IMR-90 (cell line): ENCODE measurements at regions not wholly inside any gene's neighbourhood (a gene's known extent, or its start where the extent isn't known, plus 50 kb on each side); places are given as distances from the start of the nearest gene placed in this dataset.

ENCODE experiments used
- ATAC-seq: fragments of 200-7000 bp; cut with Tn5 transposase; 2 replicates; pipeline ENCODE4 v1.9.1; 2020; ENCODE audit warnings: low read depth, mild to moderate bottlenecking, moderate library complexity
- BruUV-seq: library from RNA; stranded (reverse); fragments of 400-500 nt; replicated peaks from 2 replicates; lab custom pipeline; 2021; lab: Mats Ljungman, UMichigan
- CTCF ChIA-PET: fragments of 300-600 bp; formaldehyde crosslinking; extraction: SDS; loops from one replicate; lab custom pipeline; 2021; ENCODE audit warnings: antibody characterized with exemption; lab: Yijun Ruan, JAX
- POLR2A ChIA-PET: fragments of 300-600 bp; sonication (Branson Sonifier 250); formaldehyde crosslinking; loops from one replicate; lab custom pipeline; 2022; ENCODE audit warnings: antibody characterized with exemption; ENCODE audit not compliant: unreplicated experiment; lab: Charles Lee
- DNase-seq: peaks from one replicate; pipeline ENCODE4 v3.0.0; 2013
- H2AFZ ChIP-seq: replicated peaks from 2 replicates; pipeline ENCODE3; 2013; ENCODE audit warnings: low read length, mild to moderate bottlenecking; ENCODE audit not compliant: poor library complexity
- H2AK5ac ChIP-seq: 2 replicates; pipeline ENCODE4 v1.6.1; 2013; ENCODE audit warnings: low read depth, low read length, inconsistent platforms
- H2AK9ac ChIP-seq: replicated peaks from 2 replicates; pipeline ENCODE3; 2013; ENCODE audit warnings: mild to moderate bottlenecking, low read depth, low read length, moderate library complexity; ENCODE audit not compliant: poor library complexity
- H2BK120ac ChIP-seq: 2 replicates; pipeline ENCODE4 v1.6.1; 2013; ENCODE audit warnings: low read depth, low read length, inconsistent platforms
- H2BK15ac ChIP-seq: 3 replicates; pipeline ENCODE4 v1.6.1; 2013; ENCODE audit warnings: low read depth, low read length, inconsistent platforms
- H2BK20ac ChIP-seq: 2 replicates; pipeline ENCODE4 v1.6.1; 2013; ENCODE audit warnings: low read depth, mild to moderate bottlenecking, inconsistent platforms, low read length, moderate library complexity
- H2BK5ac ChIP-seq: 2 replicates; pipeline ENCODE4 v1.6.1; 2013; ENCODE audit warnings: mild to moderate bottlenecking, low read depth, low read length, inconsistent platforms; ENCODE audit not compliant: poor library complexity, severe bottlenecking
- H3K14ac ChIP-seq: replicated peaks from 2 replicates; pipeline ENCODE4 v1.6.1; 2013; ENCODE audit warnings: low read depth, low read length, inconsistent platforms
- H3K18ac ChIP-seq: 2 replicates; pipeline ENCODE4 v1.6.1; 2013; ENCODE audit warnings: low read depth, low read length, control low read depth
- H3K23ac ChIP-seq: 2 replicates; pipeline ENCODE4 v1.6.1; 2013; ENCODE audit warnings: low read depth, low read length, inconsistent platforms
- H3K27ac ChIP-seq: 2 replicates; pipeline ENCODE4 v1.5.1; 2013; ENCODE audit warnings: mild to moderate bottlenecking, control low read depth, low read length; ENCODE audit not compliant: insufficient read depth
- H3K27me3 ChIP-seq: 2 replicates; pipeline ENCODE4 v1.6.1; 2013; ENCODE audit warnings: low read length; ENCODE audit not compliant: control insufficient read depth, insufficient read depth
- H3K36me3 ChIP-seq: 2 replicates; pipeline ENCODE4 v1.6.1; 2013; ENCODE audit warnings: low read length, mixed read lengths; ENCODE audit not compliant: control insufficient read depth, insufficient read depth
- H3K4ac ChIP-seq: 2 replicates; pipeline ENCODE4 v1.6.1; 2013; ENCODE audit warnings: low read depth, low read length, inconsistent platforms
- H3K4me1 ChIP-seq: 2 replicates; pipeline ENCODE4 v1.6.1; 2013; ENCODE audit warnings: low read length, mixed read lengths; ENCODE audit not compliant: control insufficient read depth, insufficient read depth
- H3K4me2 ChIP-seq: 2 replicates; pipeline ENCODE4 v1.6.1; 2013; ENCODE audit warnings: low read depth, mild to moderate bottlenecking, control low read depth, low read length, moderate library complexity
- H3K4me3 ChIP-seq: 2 replicates; pipeline ENCODE4 v1.5.1; 2013; ENCODE audit warnings: low read depth, mild to moderate bottlenecking, control low read depth, low read length, moderate library complexity; ENCODE audit not compliant: insufficient read depth
- H3K56ac ChIP-seq: 2 replicates; pipeline ENCODE4 v1.6.1; 2013; ENCODE audit warnings: low read length, inconsistent platforms; ENCODE audit not compliant: insufficient read depth; ENCODE audit errors: extremely low read depth
- H3K79me1 ChIP-seq, 2 experiments: 2 replicates each; pipeline ENCODE4 v1.6.1; 2013; ENCODE audit warnings: low read length in 2 of 2, inconsistent platforms in 1 of 2, low read depth in 1 of 2
- H3K9ac ChIP-seq: 2 replicates; pipeline ENCODE4 v1.6.1; 2013; ENCODE audit warnings: low read depth, low read length, control low read depth
- H3K9me1 ChIP-seq: 2 replicates; pipeline ENCODE4 v1.6.1; 2013; ENCODE audit warnings: low read length, inconsistent platforms; ENCODE audit not compliant: insufficient read depth
- H3K9me3 ChIP-seq: 2 replicates; pipeline ENCODE4 v1.6.1; 2013; ENCODE audit warnings: low read length; ENCODE audit not compliant: control insufficient read depth, insufficient read depth
- H4K20me1 ChIP-seq: 2 replicates; pipeline ENCODE4 v1.6.1; 2013; ENCODE audit warnings: low read length, inconsistent platforms; ENCODE audit not compliant: insufficient read depth
- H4K5ac ChIP-seq: 2 replicates; pipeline ENCODE4 v1.6.1; 2013; ENCODE audit warnings: mild to moderate bottlenecking, low read depth, low read length, control low read depth
- H4K8ac ChIP-seq, 2 experiments: 2 replicates each; pipeline ENCODE4 v1.6.1; 2013; ENCODE audit warnings: low read depth in 2 of 2, low read length in 2 of 2, control low read depth in 1 of 2, inconsistent platforms in 1 of 2
- H4K91ac ChIP-seq: 2 replicates; pipeline ENCODE4 v1.6.1; 2013; ENCODE audit warnings: low read depth, low read length, inconsistent platforms; ENCODE audit not compliant: insufficient read depth
- BHLHE40 ChIP-seq: fragments of 150-350 bp; IDR thresholded peaks from 2 replicates; pipeline ENCODE4 v1.6.1; 2016; ENCODE audit warnings: mild to moderate bottlenecking, low read depth, low read length
- CEBPB ChIP-seq: IDR thresholded peaks from 2 replicates; pipeline ENCODE4 v1.6.1; 2012; ENCODE audit warnings: low read depth, low read length, improper control_type of control experiment
- CHD1 ChIP-seq: IDR thresholded peaks from 2 replicates; pipeline ENCODE4 v1.6.1; 2012; ENCODE audit warnings: low read depth, low read length, improper control_type of control experiment
- ELK1 ChIP-seq: fragments of 150-350 bp; IDR thresholded peaks from 2 replicates; pipeline ENCODE4 v1.6.1; 2016; ENCODE audit warnings: low read depth, mild to moderate bottlenecking, low read length, moderate library complexity, borderline replicate concordance
- FOS ChIP-seq: fragments of 150-350 bp; IDR thresholded peaks from 2 replicates; pipeline ENCODE4 v1.6.1; 2016; ENCODE audit warnings: low read depth, low read length
- MAFK ChIP-seq: IDR thresholded peaks from 2 replicates; pipeline ENCODE4 v1.6.1; 2012; ENCODE audit warnings: low read depth, low read length, improper control_type of control experiment
- MAZ ChIP-seq: IDR thresholded peaks from 2 replicates; pipeline ENCODE4 v1.6.1; 2012; ENCODE audit warnings: low read depth, mild to moderate bottlenecking, low read length, improper control_type of control experiment, moderate library complexity, borderline replicate concordance
- MXI1 ChIP-seq: IDR thresholded peaks from 2 replicates; pipeline ENCODE4 v1.6.1; 2012; ENCODE audit warnings: low read depth, mild to moderate bottlenecking, low read length, moderate library complexity, borderline replicate concordance
- POLR2A ChIP-seq: IDR thresholded peaks from 2 replicates; pipeline ENCODE4 v1.6.1; 2012; ENCODE audit warnings: mild to moderate bottlenecking, low read depth, low read length
- RCOR1 ChIP-seq: IDR thresholded peaks from 2 replicates; pipeline ENCODE4 v1.6.1; 2012; ENCODE audit warnings: mild to moderate bottlenecking, low read length, improper control_type of control experiment; ENCODE audit not compliant: insufficient replicate concordance
- RFX5 ChIP-seq: IDR thresholded peaks from 2 replicates; pipeline ENCODE4 v1.8.0; 2012; ENCODE audit warnings: low read depth, mild to moderate bottlenecking, low read length, moderate library complexity
- SMC3 ChIP-seq: fragments of 150-350 bp; IDR thresholded peaks from 2 replicates; pipeline ENCODE4 v1.6.1; 2016; ENCODE audit warnings: low read depth, mild to moderate bottlenecking, antibody characterized with exemption, low read length, moderate library complexity
- USF2 ChIP-seq: fragments of 150-350 bp; IDR thresholded peaks from 2 replicates; pipeline ENCODE4 v1.6.1; 2017; ENCODE audit warnings: mild to moderate bottlenecking, antibody characterized with exemption, low read length, low read depth
- WGBS, 2 experiments: methylation state at CpG; one replicate each; pipeline versions ENCODE4 v1.1.5 to v1.1.7; 2013; ENCODE audit warnings: missing lambda C conversion rate in 2 of 2; ENCODE audit not compliant: insufficient read length in 1 of 2; ENCODE audit errors: extremely low coverage in 2 of 2; 5-methylcytosine and 5-hydroxymethylcytosine counted together
- dilution Hi-C: fragments of 300-500 bp; cut with HindIII; formaldehyde crosslinking; loops from one replicate; pipeline ENCODE4 v1.14.3; 2018; ENCODE audit warnings: low sequenced_read_pairs; ENCODE audit not compliant: unreplicated experiment
- in situ Hi-C: fragments of 300-500 bp; cut with MboI; formaldehyde crosslinking; loops from 3 replicates; pipeline ENCODE4 v1.14.3; 2019; ENCODE audit warnings: low sequenced_read_pairs, inconsistent platforms, mixed read lengths
- intact Hi-C: fragments of 100-400 bp; cut with micrococcal nuclease; formaldehyde crosslinking; loops from 2 replicates; pipeline ENCODE4 v1.10.0; 2022

GRCh38 chr3:117235304-117235703 is 525.7 kb downstream of the TUSC7 start:
- no peaks in the 10 kb centered on the region for H3K36me3 ChIP-seq
- no peaks in the 10 kb centered on the region for H3K9me3 ChIP-seq
- no peaks in the 10 kb centered on the region for H3K27me3 ChIP-seq
- no peaks in the 10 kb centered on the region for H3K9me1 ChIP-seq
- no TSS peak for BruUV-seq
- no peak overlapping the region for H3K4me3 ChIP-seq
- in situ Hi-C loops (no loop called here), intact Hi-C loops (no loop called here), dilution Hi-C loops (no loop called here)
- no peak overlapping the region for H4K5ac ChIP-seq
- H4K8ac ChIP-seq, result no peak overlapping the region
- H3K4ac ChIP-seq, result no peak overlapping the region
- no peak overlapping the region for H3K14ac ChIP-seq
- H2BK15ac ChIP-seq, result no peak overlapping the region
- ATAC-seq, result no peak
- H4K91ac ChIP-seq, result no peak overlapping the region
- no peak overlapping the region for H3K27ac ChIP-seq
- H3K56ac ChIP-seq, result no peak overlapping the region
- no peak for DNase-seq
- no CpG with 5 or more reads among the region's 1 CpG for WGBS, 2 experiments
- no peaks in the 10 kb centered on the region for H3K4me1 ChIP-seq
- H3K23ac ChIP-seq, result no peak overlapping the region
- H3K9ac ChIP-seq, result no peak overlapping the region
- H2AK5ac ChIP-seq, result no peak overlapping the region
- CTCF ChIA-PET, result no interaction called here
- no peak overlapping the region for H2BK120ac ChIP-seq
- no peak overlapping the region for H2AK9ac ChIP-seq
- TF ChIP-seq SMC3 (no peak), RFX5 (no peak), MAFK (no peak), BHLHE40 (no peak), RCOR1 (no peak), CEBPB (no peak), CHD1 (no peak), ELK1 (no peak), MXI1 (no peak), USF2 (no peak), MAZ (no peak), FOS (no peak), POLR2A (no peak)
- POLR2A ChIA-PET, result no interaction called here
- H2BK20ac ChIP-seq, result no peak overlapping the region
- no peak overlapping the region for H3K4me2 ChIP-seq
- H2AFZ ChIP-seq, result no peak overlapping the region
- H2BK5ac ChIP-seq, result no peak overlapping the region
- no peaks in the 10 kb centered on the region for H4K20me1 ChIP-seq
- H3K79me1 ChIP-seq, result no peaks in the 10 kb centered on the region
- no peak overlapping the region for H3K18ac ChIP-seq
